IPS-NIHi7 (cell line): ENCODE measurements at regions not wholly inside any gene's neighbourhood (a gene's known extent, or its start where the extent isn't known, plus 50 kb on each side); places are given as distances from the start of the nearest gene placed in this dataset.
A peak's percentile ranks its signal among the peaks of the same experiment; 100 is the strongest.

Experiments
- DNase-seq: peaks from one replicate; pipeline ENCODE4 v3.0.0; 2012; ENCODE audit warnings: mixed read lengths; ENCODE audit errors: extremely low spot score

- no peak for DNase-seq
These were observed 411.1 kb downstream of the TRIML1 start for GRCh38 chr4:188550296-188550695.

- no peak for DNase-seq
These were observed 411.9 kb downstream of the TRIML1 start for GRCh38 chr4:188551156-188551555.

- DNase-seq, result no peak
These were observed 413.6 kb downstream of the TRIML1 start for GRCh38 chr4:188552741-188553275.

GRCh38 chr4:188554413-188554812 lies 415.2 kb downstream of the TRIML1 start:
- no peak for DNase-seq

- DNase-seq, result no peak
These were observed 433.9 kb downstream of the TRIML1 start for GRCh38 chr4:188573104-188573503.

- no peak for DNase-seq
These were observed 439.4 kb downstream of the TRIML1 start for GRCh38 chr4:188578657-188579056.

GRCh38 chr4:188596021-188596420 lies 456.8 kb downstream of the TRIML1 start:
- no peak for DNase-seq

- no peak for DNase-seq
These were observed 464.4 kb downstream of the TRIML1 start for GRCh38 chr4:188603646-188604045.

- DNase-seq, result no peak
These were observed 467.4 kb downstream of the TRIML1 start for GRCh38 chr4:188606635-188607034.

- no peak for DNase-seq
These were observed 471.9 kb downstream of the TRIML1 start for GRCh38 chr4:188611143-188611542.

- DNase-seq, result no peak
These were observed 473.4 kb downstream of the TRIML1 start for GRCh38 chr4:188612659-188613058.

GRCh38 chr4:188613976-188614375 lies 474.7 kb downstream of the TRIML1 start:
- DNase-seq, result no peak

GRCh38 chr4:188619456-188620149 lies 480.4 kb downstream of the TRIML1 start:
- peak; percentile 23 for DNase-seq

GRCh38 chr4:188620608-188621007 lies 481.4 kb downstream of the TRIML1 start:
- no peak for DNase-seq

- no peak for DNase-seq
These were observed 484.1 kb downstream of the TRIML1 start for GRCh38 chr4:188623314-188623854.

GRCh38 chr4:188624370-188624769 lies 485.1 kb downstream of the TRIML1 start:
- no peak for DNase-seq

GRCh38 chr4:188627892-188628291 lies 488.7 kb downstream of the TRIML1 start:
- no peak for DNase-seq

- DNase-seq, result no peak
These were observed 500.3 kb downstream of the TRIML1 start for GRCh38 chr4:188639479-188640100.

GRCh38 chr4:188647820-188648370 lies 508.7 kb downstream of the TRIML1 start:
- DNase-seq, result no peak

GRCh38 chr4:188649635-188650034 lies 510.4 kb downstream of the TRIML1 start:
- no peak for DNase-seq

- no peak for DNase-seq
These were observed 511.3 kb downstream of the TRIML1 start for GRCh38 chr4:188650516-188650915.

- DNase-seq, result no peak
These were observed 518.1 kb downstream of the TRIML1 start for GRCh38 chr4:188657365-188657764.
